ENCODE measurements at regions not wholly inside any gene's neighbourhood (a gene's known extent, or its start where the extent isn't known, plus 50 kb on each side); places are given as distances from the start of the nearest gene placed in this dataset.
"Not testable (repeated sequence)": the region's sequence is repeated elsewhere in the genome, so short reads cannot be mapped to it uniquely, and the experiment has no call there.

GRCh38 chr21:5080015-5080414, 5441.4 kb upstream of the TPTE start:
- TF ChIP-seq CTCF, POLR2A, POLR2AphosphoS5 (IDR thresholded peaks at IDR 0.05): not testable (repeated sequence)
